Fibroblast of peridontal ligament (primary cell): ENCODE measurements at regions not wholly inside any gene's neighbourhood (a gene's known extent, or its start where the extent isn't known, plus 50 kb on each side); places are given as distances from the start of the nearest gene placed in this dataset.
A peak's percentile ranks its signal among the peaks of the same experiment; 100 is the strongest.
"Not testable (repeated sequence)": the region's sequence is repeated elsewhere in the genome, so short reads cannot be mapped to it uniquely, and the experiment has no call there.

Source experiments
- DNase-seq: peaks from one replicate; pipeline ENCODE4 v3.0.0-alpha.2; 2010; ENCODE audit errors: extremely low read depth

DNA sequence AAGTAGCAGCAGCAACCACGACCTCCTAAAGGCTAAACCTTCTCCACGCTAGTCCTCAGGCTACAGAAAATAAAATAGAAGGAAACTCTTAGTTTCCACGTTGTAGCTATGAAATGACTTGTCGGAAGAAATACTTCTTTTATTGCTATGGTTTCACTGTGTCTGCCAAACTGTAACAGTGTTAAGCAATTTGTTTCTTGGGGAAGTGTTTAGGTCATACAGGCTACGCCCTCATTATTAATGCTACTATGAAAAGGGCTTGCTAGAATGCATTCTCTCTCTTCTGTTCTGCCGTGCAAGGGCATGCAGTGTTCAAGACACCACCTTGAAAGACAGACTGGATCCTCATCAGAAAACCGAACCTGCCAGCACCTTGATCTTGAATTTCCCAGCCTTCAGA lies 462.7 kb downstream of the PLOD2 start:
- DNase-seq: peak; percentile 1

DNA sequence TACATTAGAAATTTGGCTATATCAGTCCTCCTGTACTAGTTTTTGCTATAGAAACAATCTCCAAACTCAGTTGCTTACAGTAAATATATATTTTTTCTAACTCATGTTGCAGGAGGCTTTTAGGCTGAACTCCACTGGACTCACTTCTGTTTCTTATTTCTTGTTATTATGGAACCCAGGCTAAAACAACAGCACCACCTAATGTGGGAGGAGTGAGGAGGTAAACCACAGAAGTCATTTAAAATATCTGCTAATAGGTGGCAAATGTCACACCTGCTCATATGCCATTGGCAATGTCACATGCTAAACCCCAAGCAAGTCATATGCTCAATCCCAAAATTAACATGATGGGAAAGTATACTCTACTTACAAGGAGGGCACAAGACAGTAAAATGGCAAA lies 462.2 kb downstream of the PLOD2 start:
- DNase-seq: no peak

- DNase-seq: peak; percentile 3
These were observed 457.0 kb downstream of the PLOD2 start for GRCh38 chr3:145704020-145704419.

- not testable (repeated sequence) for DNase-seq
These were observed 451.2 kb downstream of the PLOD2 start for GRCh38 chr3:145709779-145710178.

- peak; percentile 93 for DNase-seq
These were observed 444.5 kb downstream of the PLOD2 start for GRCh38 chr3:145716519-145716918.

- peak; percentile 1 for DNase-seq
These were observed 441.9 kb downstream of the PLOD2 start for GRCh38 chr3:145719114-145719513.

DNA sequence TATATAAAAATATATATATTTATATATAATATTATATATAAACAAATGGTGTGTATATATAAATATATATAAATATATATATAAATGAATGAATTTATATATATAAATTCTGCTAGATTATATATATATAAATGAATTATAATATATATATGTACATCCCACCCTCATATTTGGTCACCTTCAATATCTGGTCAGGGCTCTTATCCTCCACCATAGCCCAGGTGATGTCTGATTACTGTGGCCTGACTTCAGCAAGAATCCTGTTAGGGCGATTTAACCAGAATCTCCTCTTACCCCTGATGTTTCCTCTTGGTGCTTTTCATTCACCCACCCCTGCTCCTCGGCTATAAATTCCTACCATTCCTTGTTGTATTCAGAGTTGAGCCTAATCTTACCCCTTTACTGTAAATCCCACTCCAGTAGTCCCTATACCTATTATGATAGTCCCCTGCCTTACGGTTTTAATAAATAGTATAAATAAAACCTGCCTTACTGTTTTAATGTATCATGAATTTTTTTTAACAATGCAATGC lies 439.6 kb downstream of the PLOD2 start:
- DNase-seq: no peak

DNA sequence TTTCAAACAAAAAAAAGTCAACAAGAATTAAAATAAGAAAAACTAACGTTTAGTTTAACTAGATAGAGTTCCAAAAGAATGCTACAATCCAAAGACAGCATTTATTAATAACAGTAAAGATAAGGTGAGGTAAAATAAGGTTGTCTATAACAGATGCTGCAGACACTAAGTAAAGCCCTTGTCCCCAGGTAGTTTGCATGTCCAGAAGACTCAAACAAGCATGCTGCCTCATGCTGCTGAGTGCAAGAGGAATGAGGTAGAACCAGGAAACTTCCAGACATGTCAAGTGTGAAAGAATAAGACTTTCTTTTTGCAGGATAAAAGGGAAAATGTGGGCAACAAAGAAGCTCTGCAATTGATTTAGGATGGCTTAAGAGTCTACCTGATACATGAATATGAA lies 439.2 kb downstream of the PLOD2 start:
- no peak for DNase-seq

GRCh38 chr3:145727476-145727875 lies 433.5 kb downstream of the PLOD2 start:
- peak; percentile 8 for DNase-seq

DNA sequence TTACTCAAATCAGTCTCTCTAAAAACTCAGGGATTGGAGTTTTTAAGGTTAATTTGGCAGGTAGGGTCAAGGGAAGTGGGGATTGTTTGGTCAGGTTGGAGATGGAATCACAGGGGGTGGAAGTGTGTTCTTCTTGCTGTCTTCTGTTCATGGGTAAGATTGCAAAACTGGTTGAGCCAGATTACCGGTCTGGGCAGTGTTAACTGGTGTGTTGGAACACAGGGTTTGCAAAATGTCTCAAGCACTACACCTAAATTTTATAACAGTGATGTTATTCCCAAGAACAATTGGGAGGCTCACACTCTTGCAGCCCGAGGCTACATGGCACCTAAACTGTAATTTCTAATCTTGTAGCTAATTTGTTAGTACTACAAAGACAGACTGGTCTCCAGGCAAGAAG lies 425.4 kb downstream of the PLOD2 start:
- no peak for DNase-seq

DNA sequence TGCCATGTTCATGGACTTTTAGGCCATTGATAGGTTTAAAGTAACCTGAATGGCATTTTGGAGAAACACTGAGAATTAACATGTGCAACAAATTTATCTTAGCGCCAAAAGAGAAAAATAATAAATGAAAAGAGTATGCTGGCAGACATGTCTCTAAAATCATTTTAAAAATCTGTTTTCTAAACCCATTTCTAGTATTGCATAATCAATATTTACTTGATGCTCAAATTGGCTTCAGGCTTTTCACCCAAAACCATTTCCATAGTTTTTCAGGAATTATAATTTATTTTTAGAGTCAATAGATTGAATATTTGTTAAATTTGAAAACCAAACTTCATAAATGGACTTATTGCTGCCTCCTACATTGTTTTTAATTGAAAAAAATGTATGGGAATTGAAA lies 423.0 kb downstream of the PLOD2 start:
- DNase-seq: no peak

DNA sequence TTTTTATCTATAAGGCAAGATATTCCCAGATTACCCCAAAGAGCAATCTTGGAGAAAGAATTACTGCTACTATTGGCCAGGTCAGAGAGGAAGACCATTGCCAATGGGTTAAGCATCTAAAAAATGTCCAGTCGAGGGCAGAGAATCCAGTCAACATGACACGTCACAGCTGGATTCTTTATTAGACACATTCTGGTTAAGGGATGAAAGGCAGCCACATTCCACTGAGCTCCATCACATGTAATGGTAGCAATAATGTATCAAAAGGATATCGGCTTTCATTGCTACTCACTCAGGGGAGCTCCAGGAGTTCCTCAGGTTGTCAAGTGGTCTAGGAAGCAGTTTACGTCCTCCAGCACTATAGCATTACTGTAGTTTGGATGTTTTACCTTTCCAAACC lies 421.1 kb downstream of the PLOD2 start:
- peak; percentile 8 for DNase-seq

DNA sequence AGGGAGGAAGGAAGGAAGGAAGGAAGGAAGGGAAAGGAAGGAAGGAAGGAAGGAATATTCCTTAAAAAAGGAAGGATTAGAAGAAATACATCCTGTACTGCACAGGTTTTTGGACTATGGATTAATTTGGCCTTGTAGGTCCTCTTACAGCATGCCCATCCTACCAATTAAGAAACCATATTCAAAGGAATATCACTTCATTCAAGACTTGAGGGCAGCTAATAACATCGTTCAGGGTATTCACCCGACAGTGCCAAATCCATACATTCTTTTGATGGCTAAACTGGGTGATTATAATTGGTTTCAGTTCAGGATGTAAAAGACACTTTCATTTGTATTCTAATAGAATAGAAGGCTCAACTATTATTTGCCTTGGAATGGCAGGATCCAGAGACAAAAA lies 410.3 kb downstream of the PLOD2 start:
- DNase-seq: no peak

GRCh38 chr3:145752576-145752975 lies 408.4 kb downstream of the PLOD2 start:
- DNase-seq: no peak

GRCh38 chr3:145754605-145755289 lies 406.2 kb downstream of the PLOD2 start:
- no peak for DNase-seq

- no peak for DNase-seq
These were observed 400.9 kb downstream of the PLOD2 start for GRCh38 chr3:145760036-145760435.

DNA sequence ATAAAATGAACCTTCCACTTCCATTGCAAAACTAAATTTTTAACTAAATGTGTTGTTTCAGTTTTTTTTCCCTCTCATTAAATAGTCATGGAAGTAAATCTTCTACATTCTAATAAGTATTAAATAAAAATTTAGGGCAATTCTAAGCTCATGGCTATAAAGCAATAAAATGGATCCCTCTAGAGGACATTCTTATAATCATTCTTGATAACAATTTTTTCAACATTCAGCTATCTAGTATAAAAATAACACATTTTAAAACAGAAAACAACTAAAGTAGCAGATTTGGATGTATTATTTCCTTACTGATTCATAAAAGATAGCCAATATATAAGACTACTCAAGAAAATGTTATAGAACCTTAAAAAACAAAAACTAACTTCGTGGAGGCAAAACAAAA lies 393.1 kb downstream of the PLOD2 start:
- DNase-seq: peak; percentile 43

- peak; percentile 89 for DNase-seq
These were observed 384.1 kb downstream of the PLOD2 start for GRCh38 chr3:145776782-145777408.

- DNase-seq: no peak
These were observed 380.7 kb downstream of the PLOD2 start for GRCh38 chr3:145780301-145780700.

- DNase-seq: no peak
These were observed 375.3 kb downstream of the PLOD2 start for GRCh38 chr3:145785668-145786067.

- DNase-seq: no peak
These were observed 363.0 kb downstream of the PLOD2 start for GRCh38 chr3:145798007-145798406.

GRCh38 chr3:145798696-145799537 lies 362.1 kb downstream of the PLOD2 start:
- peak; percentile 32 for DNase-seq

DNA sequence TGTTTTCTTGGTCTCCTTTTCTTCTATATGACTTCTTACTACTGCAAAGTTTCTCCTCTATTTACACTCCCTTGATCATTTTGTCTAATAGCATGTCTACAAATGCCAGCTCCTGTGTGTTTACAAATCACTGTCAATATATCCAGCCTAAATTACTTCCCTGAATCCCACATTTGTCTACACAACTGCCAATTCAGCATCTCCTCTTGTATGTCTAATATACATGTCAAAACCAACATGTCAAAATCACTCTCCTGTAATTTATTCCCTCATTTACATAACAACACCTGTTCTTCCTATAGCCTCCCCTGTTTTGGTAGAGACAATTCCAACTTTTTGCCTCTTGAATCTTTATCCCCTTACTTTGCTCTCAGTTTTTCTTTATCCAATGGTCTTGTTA lies 359.3 kb downstream of the PLOD2 start:
- no peak for DNase-seq
